ENCODE measurements at regions not wholly inside any gene's neighbourhood (a gene's known extent, or its start where the extent isn't known, plus 50 kb on each side); places are given as distances from the start of the nearest gene placed in this dataset.

DNA sequence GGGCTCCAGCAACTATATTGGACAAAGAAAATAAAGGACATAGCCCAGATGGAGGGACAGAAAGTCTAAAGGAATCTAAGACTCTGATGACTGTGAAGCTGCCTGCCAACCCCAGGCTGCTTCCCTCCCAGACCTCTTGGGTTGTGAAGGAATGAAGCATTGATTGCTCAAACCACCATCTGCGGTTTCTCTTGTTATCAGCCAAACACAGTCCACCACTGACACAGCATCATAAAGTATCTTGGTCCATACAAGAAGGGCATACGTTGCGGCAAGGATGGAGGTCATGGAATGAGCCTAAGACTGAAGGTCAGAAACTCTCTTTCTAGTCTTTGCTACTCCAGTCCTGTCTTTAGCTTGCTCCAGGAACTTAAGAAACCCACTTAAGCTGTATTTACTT lies 58.5 kb upstream of the PLXNC1 start:
- Histone ChIP-seq H3K4me1 (ENCODE audit: control insufficient read depth in 1 of 2, insufficient read depth in 2 of 2, low read length in 2 of 2) (no peaks in the 10 kb centered on the region), H3K27ac (ENCODE audit: low read length) (no peak overlapping the region), H3K27me3 (ENCODE audit: low read depth, low read length) (no peaks in the 10 kb centered on the region), H3K9me3 (ENCODE audit: control insufficient read depth in 1 of 2, low read length in 2 of 2) (no peaks in the 10 kb centered on the region), H3K36me3 (ENCODE audit: control insufficient read depth in 1 of 2, insufficient read depth in 2 of 2, low read length in 2 of 2) (no peaks in the 10 kb centered on the region), H3K4me3 (ENCODE audit: low read depth in 1 of 2, low read length in 2 of 2) (no peak overlapping the region)

DNA sequence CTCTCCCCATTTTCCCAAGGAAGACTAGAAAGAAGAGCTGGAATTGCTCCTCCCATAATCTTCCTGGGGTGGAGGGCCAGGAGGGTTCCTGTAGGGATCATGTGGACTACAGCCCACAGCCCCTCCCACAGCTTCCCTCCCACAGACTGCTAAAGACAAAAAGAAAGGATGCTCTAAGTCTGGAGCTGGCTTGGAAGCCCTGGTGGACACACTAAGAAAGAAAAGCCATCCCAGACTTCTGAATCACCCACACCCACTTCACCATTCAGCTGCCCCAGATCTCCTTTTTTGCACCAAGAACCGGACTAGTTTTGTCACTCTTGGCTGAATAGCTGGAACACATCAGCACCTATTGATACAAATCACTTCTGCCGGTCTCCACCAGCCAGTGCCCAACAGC lies 56.8 kb upstream of the PLXNC1 start:
- Histone ChIP-seq H3K27me3 (ENCODE audit: low read depth, low read length) (no peaks in the 10 kb centered on the region), H3K27ac (ENCODE audit: low read length) (no peak overlapping the region), H3K4me3 (ENCODE audit: low read depth in 1 of 2, low read length in 2 of 2) (no peak overlapping the region), H3K9me3 (ENCODE audit: control insufficient read depth in 1 of 2, low read length in 2 of 2) (no peaks in the 10 kb centered on the region), H3K4me1 (ENCODE audit: control insufficient read depth in 1 of 2, insufficient read depth in 2 of 2, low read length in 2 of 2) (no peaks in the 10 kb centered on the region), H3K36me3 (ENCODE audit: control insufficient read depth in 1 of 2, insufficient read depth in 2 of 2, low read length in 2 of 2) (no peaks in the 10 kb centered on the region)

DNA sequence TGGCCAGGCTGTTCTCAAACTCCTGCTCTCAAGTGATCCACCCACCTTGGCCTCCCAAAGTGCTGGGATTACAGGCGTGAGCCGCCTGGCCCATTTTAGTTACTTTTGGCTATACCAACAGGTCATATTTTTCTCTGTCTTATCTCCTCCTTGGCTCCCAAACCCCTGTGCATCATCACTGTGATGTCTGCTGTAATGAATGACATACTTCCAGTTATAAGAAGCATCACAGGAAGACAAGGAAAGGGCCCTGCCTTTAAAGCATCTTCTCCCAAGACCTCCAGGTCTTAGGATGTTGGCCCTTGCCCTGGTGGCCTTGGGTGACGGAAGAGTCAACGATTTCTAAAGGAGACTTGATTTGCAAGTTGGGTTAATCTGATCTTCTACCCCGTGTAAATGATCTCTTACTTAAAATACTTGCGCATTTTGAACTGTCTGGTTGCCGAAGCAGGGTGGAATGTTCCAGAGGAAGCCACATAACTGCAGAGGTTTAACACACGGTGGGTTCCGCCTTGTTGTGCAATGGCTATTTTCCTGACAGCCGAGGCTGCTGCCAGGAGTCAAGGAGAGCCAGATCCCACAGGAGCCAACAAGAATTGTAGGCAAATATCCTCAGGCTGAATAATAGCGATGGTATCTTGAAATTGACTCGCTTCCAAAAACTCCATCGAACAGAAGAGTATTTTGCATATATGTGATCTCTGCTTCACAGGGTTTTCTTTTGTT lies 55.7 kb upstream of the PLXNC1 start:
- H3K4me1 ChIP-seq (ENCODE audit: control insufficient read depth in 1 of 2, insufficient read depth in 2 of 2, low read length in 2 of 2) = no peaks in the 10 kb centered on the region
- no peaks in the 10 kb centered on the region for H3K27me3 ChIP-seq (ENCODE audit: low read depth, low read length)
- H3K36me3 ChIP-seq (ENCODE audit: control insufficient read depth in 1 of 2, insufficient read depth in 2 of 2, low read length in 2 of 2) = no peaks in the 10 kb centered on the region
- H3K27ac ChIP-seq (ENCODE audit: low read length) = no peak overlapping the region
- no peaks in the 10 kb centered on the region for H3K9me3 ChIP-seq (ENCODE audit: control insufficient read depth in 1 of 2, low read length in 2 of 2)
- H3K4me3 ChIP-seq (ENCODE audit: low read depth in 1 of 2, low read length in 2 of 2) = no peak overlapping the region

DNA sequence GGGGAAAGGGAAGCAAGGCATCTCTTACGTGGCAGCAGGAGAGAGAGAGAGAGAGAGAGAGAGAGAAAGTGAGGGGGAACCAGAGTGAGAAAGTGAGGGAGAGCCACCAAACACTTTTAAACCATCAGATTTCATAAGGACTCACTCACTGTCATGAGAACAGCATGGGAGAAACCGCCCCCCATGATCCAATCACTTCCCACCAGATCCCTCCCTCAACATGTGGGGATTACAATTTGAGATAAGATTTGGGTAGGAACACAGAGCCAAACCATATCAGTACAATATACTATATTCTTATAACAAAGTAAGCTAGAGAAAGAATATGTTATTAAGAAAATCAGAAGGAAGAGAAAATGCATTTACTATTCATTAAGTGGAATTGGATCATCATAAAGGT lies 53.7 kb upstream of the PLXNC1 start:
- Histone ChIP-seq H3K27ac (ENCODE audit: low read length) (no peak overlapping the region), H3K9me3 (ENCODE audit: control insufficient read depth in 1 of 2, low read length in 2 of 2) (no peaks in the 10 kb centered on the region), H3K4me3 (ENCODE audit: low read depth in 1 of 2, low read length in 2 of 2) (no peak overlapping the region), H3K4me1 (ENCODE audit: control insufficient read depth in 1 of 2, insufficient read depth in 2 of 2, low read length in 2 of 2) (no peaks in the 10 kb centered on the region), H3K36me3 (ENCODE audit: control insufficient read depth in 1 of 2, insufficient read depth in 2 of 2, low read length in 2 of 2) (no peaks in the 10 kb centered on the region), H3K27me3 (ENCODE audit: low read depth, low read length) (no peaks in the 10 kb centered on the region)

DNA sequence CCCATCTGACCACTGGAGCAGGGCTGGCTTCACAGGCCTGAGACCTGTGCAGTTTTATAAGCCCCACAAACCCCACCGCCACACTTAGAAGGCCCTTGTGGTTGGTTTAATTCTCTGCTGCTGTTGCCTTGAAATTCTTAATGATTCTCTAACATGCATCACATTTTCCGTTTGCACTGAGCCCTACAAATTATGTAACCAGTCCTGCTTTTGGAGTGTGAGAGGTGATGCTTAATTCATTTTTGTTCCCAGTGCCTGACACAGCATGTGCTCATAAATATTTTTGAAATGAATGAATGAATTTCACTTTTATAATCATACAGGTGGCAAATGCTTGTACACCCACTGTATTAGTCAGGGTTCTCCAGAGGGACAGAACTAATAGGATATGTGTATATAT lies 52.8 kb upstream of the PLXNC1 start:
- H3K4me3 ChIP-seq (ENCODE audit: low read depth in 1 of 2, low read length in 2 of 2) = no peak overlapping the region
- no peak overlapping the region for H3K27ac ChIP-seq (ENCODE audit: low read length)
- no peaks in the 10 kb centered on the region for H3K4me1 ChIP-seq (ENCODE audit: control insufficient read depth in 1 of 2, insufficient read depth in 2 of 2, low read length in 2 of 2)
- H3K27me3 ChIP-seq (ENCODE audit: low read depth, low read length) = no peaks in the 10 kb centered on the region
- no peaks in the 10 kb centered on the region for H3K36me3 ChIP-seq (ENCODE audit: control insufficient read depth in 1 of 2, insufficient read depth in 2 of 2, low read length in 2 of 2)
- H3K9me3 ChIP-seq (ENCODE audit: control insufficient read depth in 1 of 2, low read length in 2 of 2) = no peaks in the 10 kb centered on the region

DNA sequence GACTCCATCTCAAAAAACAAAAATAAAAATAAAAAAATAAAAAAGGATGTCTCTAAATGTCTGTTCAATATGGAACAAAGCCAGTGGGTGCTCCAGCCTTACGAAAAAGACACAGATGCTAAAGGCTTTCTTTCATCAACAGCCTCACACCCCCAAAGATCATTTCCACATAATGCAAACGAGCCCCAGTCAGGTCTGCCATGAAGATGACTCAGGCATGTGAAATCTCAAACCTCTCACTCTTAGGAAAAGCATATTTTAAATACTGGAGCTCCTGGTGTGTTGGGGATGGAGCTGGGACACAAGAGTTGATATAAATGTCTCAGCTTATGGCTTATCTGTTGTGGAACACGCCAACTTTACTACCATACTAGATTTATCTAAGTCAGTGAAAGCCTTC lies 49.9 kb upstream of the PLXNC1 start:
- H3K27ac ChIP-seq (ENCODE audit: low read length) = no peak overlapping the region
- H3K4me3 ChIP-seq (ENCODE audit: low read depth in 1 of 2, low read length in 2 of 2) = no peak overlapping the region
- no peaks in the 10 kb centered on the region for H3K36me3 ChIP-seq (ENCODE audit: control insufficient read depth in 1 of 2, insufficient read depth in 2 of 2, low read length in 2 of 2)
- no peaks in the 10 kb centered on the region for H3K27me3 ChIP-seq (ENCODE audit: low read depth, low read length)
- peaks cover 0 to 5% of the 10 kb centered on the region in 2 donors for H3K4me1 ChIP-seq (ENCODE audit: control insufficient read depth in 1 of 2, insufficient read depth in 2 of 2, low read length in 2 of 2)
- H3K9me3 ChIP-seq (ENCODE audit: control insufficient read depth in 1 of 2, low read length in 2 of 2) = no peaks in the 10 kb centered on the region

Data from muscle layer of duodenum (tissue), 2 donors.